ENCODE measurements at regions not wholly inside any gene's neighbourhood (a gene's known extent, or its start where the extent isn't known, plus 50 kb on each side); places are given as distances from the start of the nearest gene placed in this dataset.

DNA sequence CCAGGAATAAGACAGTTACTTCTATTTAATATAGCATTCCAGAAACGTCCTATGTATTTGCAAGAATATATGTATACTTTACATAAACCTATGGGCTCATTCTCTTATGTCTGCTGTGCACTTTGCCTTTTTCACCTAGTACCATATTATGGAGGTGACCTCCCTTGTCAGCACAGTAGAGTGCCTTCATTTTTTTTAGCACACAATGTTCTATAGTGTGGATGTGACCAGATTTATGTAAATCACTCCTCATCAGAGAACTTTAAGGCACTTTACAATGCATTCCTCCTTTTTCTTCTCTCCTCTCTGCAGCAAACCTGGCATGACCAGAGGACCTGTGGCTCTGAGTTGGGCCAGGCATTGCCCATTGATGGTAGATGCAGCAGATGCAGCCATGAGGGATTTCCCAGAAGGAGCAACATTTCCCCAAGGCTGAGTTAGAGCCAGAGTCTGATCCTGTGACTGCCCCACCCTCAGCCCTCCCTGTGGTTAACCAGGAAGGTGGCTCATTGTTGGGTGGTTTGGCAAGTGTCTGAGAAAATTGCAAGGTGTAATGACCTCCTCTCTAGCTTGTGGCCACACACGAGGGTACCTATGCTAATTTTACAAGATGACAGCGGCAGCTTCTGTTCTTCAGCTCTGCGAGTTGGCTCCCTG, 76.5 kb upstream of the DLX2 start:
- TF ChIP-seq EZH2 (IDR thresholded peaks at IDR 0.05; ENCODE audit: insufficient read depth, poor library complexity, severe bottlenecking) = no peak
- TF ChIP-seq EZH2phosphoT487 (IDR thresholded peaks at IDR 0.05; ENCODE audit: insufficient read depth, low read depth) = no peak

Measured in GM23248 (cell line).